Loucy (cell line): ENCODE measurements at regions not wholly inside any gene's neighbourhood (a gene's known extent, or its start where the extent isn't known, plus 50 kb on each side); places are given as distances from the start of the nearest gene placed in this dataset.

Experiments used
- CTCF ChIP-seq: fragments of 200-600 bp; sonication (generic); conservative IDR thresholded peaks from 2 replicates; pipeline ENCODE4 v1.5.1; 2014; ENCODE audit warnings: mild to moderate bottlenecking, antibody characterized with exemption, low read length
- EZH2phosphoT487 ChIP-seq: fragments of 200-600 bp; IDR thresholded peaks from 2 replicates; pipeline ENCODE4 v1.6.1; 2018; ENCODE audit warnings: antibody characterized with exemption, mild to moderate bottlenecking, moderate library complexity, borderline replicate concordance

GRCh38 chr22:27186643-27187042 is 529.3 kb downstream of the MIAT start:
- TF ChIP-seq CTCF = no peak
- no peak for TF ChIP-seq EZH2phosphoT487
